Mesothelial cell of epicardium (in vitro differentiated cells): ENCODE measurements at regions not wholly inside any gene's neighbourhood (a gene's known extent, or its start where the extent isn't known, plus 50 kb on each side); places are given as distances from the start of the nearest gene placed in this dataset.
"Not testable (repeated sequence)": the region's sequence is repeated elsewhere in the genome, so short reads cannot be mapped to it uniquely, and the experiment has no call there.

Experiments used
- DNase-seq, 2 experiments: peaks; one replicate each; pipeline ENCODE4 v3.0.0; 2021; ENCODE audit warnings: low spot score in 2 of 2; ENCODE audit not compliant: unreplicated experiment in 2 of 2
- H3K27ac Mint-ChIP-seq: 2 replicates; pipeline ENCODE4 v1.8.0; 2021; ENCODE audit warnings: mixed read lengths
- H3K27me3 Mint-ChIP-seq: 2 replicates; pipeline ENCODE4 v1.8.0; 2021; ENCODE audit warnings: low read depth, mixed read lengths
- H3K36me3 Mint-ChIP-seq: 2 replicates; pipeline ENCODE4 v1.8.0; 2021; ENCODE audit warnings: mixed read lengths
- H3K4me1 Mint-ChIP-seq: 2 replicates; pipeline ENCODE4 v1.8.0; 2021; ENCODE audit warnings: mixed read lengths
- H3K4me3 Mint-ChIP-seq: 2 replicates; pipeline ENCODE4 v1.8.0; 2021; ENCODE audit warnings: mild to moderate bottlenecking, moderate library complexity, mixed read lengths
- H3K9me3 Mint-ChIP-seq: 2 replicates; pipeline ENCODE4 v1.8.0; 2021; ENCODE audit warnings: mixed read lengths
- CTCF ChIP-seq: fragments of 200-600 bp; sonication (generic); IDR thresholded peaks from one replicate; pipeline ENCODE4 v1.5.0; 2021; ENCODE audit warnings: antibody characterized with exemption; ENCODE audit not compliant: unreplicated experiment

GRCh38 chr5:1637639-1638481, 114.1 kb upstream of the LPCAT1 start:
- Mint-ChIP-seq H3K4me3 (no peak overlapping the region), H3K36me3 (no peaks in the 10 kb centered on the region), H3K4me1 (peaks cover 19% of the 10 kb centered on the region), H3K27me3 (peaks cover 23% of the 10 kb centered on the region), H3K27ac (no peak overlapping the region), H3K9me3 (no peaks in the 10 kb centered on the region)
- no peak for TF ChIP-seq CTCF
- DNase-seq: no peak

GRCh38 chr5:1636981-1637638, 113.3 kb upstream of the LPCAT1 start:
- H3K27me3 Mint-ChIP-seq: peaks cover 20% of the 10 kb centered on the region
- H3K36me3 Mint-ChIP-seq: no peaks in the 10 kb centered on the region
- no peak for DNase-seq
- no peak for TF ChIP-seq CTCF
- H3K27ac Mint-ChIP-seq: no peak overlapping the region
- no peaks in the 10 kb centered on the region for H3K9me3 Mint-ChIP-seq
- H3K4me1 Mint-ChIP-seq: peaks cover 26% of the 10 kb centered on the region
- H3K4me3 Mint-ChIP-seq: no peak overlapping the region

- DNase-seq, H3K36me3 Mint-ChIP-seq, H3K9me3 Mint-ChIP-seq, H3K27ac Mint-ChIP-seq, H3K4me3 Mint-ChIP-seq: not testable (repeated sequence)
- peaks cover 25% of the 10 kb centered on the region for H3K4me1 Mint-ChIP-seq
- H3K27me3 Mint-ChIP-seq: peaks cover 12% of the 10 kb centered on the region
These were observed 112.5 kb upstream of the LPCAT1 start for GRCh38 chr5:1636208-1636770.

GRCh38 chr5:1635477-1635876, 111.7 kb upstream of the LPCAT1 start:
- peaks cover 22% of the 10 kb centered on the region for H3K4me1 Mint-ChIP-seq
- H3K36me3 Mint-ChIP-seq, H3K9me3 Mint-ChIP-seq, H3K27me3 Mint-ChIP-seq, DNase-seq, H3K27ac Mint-ChIP-seq: not testable (repeated sequence)
- H3K4me3 Mint-ChIP-seq: peak overlapping the region; percentile 61

- DNase-seq: no peak
- H3K27ac Mint-ChIP-seq: peak overlapping the region; percentile 72
- no peak for TF ChIP-seq CTCF
- H3K27me3 Mint-ChIP-seq: peaks cover 7% of the 10 kb centered on the region
- H3K4me3 Mint-ChIP-seq: peak overlapping the region; percentile 88
- H3K4me1 Mint-ChIP-seq: peaks cover 22% of the 10 kb centered on the region
- no peaks in the 10 kb centered on the region for H3K9me3 Mint-ChIP-seq
- no peaks in the 10 kb centered on the region for H3K36me3 Mint-ChIP-seq
These were observed 110.5 kb upstream of the LPCAT1 start for GRCh38 chr5:1634337-1634661.

GRCh38 chr5:1633605-1634336, 110.0 kb upstream of the LPCAT1 start:
- H3K4me3 Mint-ChIP-seq: peak overlapping the region; percentile 88
- no peak for TF ChIP-seq CTCF
- DNase-seq: peak in 1 of 2 experiments; percentile 76
- H3K27ac Mint-ChIP-seq: peak overlapping the region; percentile 72
- no peaks in the 10 kb centered on the region for H3K9me3 Mint-ChIP-seq
- peaks cover 6% of the 10 kb centered on the region for H3K27me3 Mint-ChIP-seq
- H3K36me3 Mint-ChIP-seq: no peaks in the 10 kb centered on the region
- H3K4me1 Mint-ChIP-seq: peaks cover 22% of the 10 kb centered on the region

GRCh38 chr5:1631004-1631403, 107.2 kb upstream of the LPCAT1 start:
- DNase-seq, H3K9me3 Mint-ChIP-seq, H3K27me3 Mint-ChIP-seq, H3K4me3 Mint-ChIP-seq, H3K27ac Mint-ChIP-seq, H3K36me3 Mint-ChIP-seq: not testable (repeated sequence)
- H3K4me1 Mint-ChIP-seq: peaks cover 22% of the 10 kb centered on the region

- H3K4me3 Mint-ChIP-seq, H3K27me3 Mint-ChIP-seq, H3K4me1 Mint-ChIP-seq, DNase-seq, H3K27ac Mint-ChIP-seq: not testable (repeated sequence)
- H3K36me3 Mint-ChIP-seq: peaks cover 44% of the 10 kb centered on the region
- H3K9me3 Mint-ChIP-seq: peaks cover 34% of the 10 kb centered on the region
These were observed 102.6 kb upstream of the LPCAT1 start for GRCh38 chr5:1626397-1626796.

- not testable (repeated sequence) for DNase-seq, H3K4me3 Mint-ChIP-seq, H3K27me3 Mint-ChIP-seq, H3K4me1 Mint-ChIP-seq, H3K27ac Mint-ChIP-seq
- peaks cover 36% of the 10 kb centered on the region for H3K9me3 Mint-ChIP-seq
- peaks cover 52% of the 10 kb centered on the region for H3K36me3 Mint-ChIP-seq
These were observed 95.8 kb upstream of the LPCAT1 start for GRCh38 chr5:1619531-1619930.
